Activated CD4-positive, alpha-beta T cell treated with anti-CD3 and anti-CD28 coated beads, Interleukin-2, amount 10 ng/mL, durations not matched to agents 7 days and 5 days (primary cell): ENCODE measurements at regions not wholly inside any gene's neighbourhood (a gene's known extent, or its start where the extent isn't known, plus 50 kb on each side); places are given as distances from the start of the nearest gene placed in this dataset.

Experiments
- CTCF ChIA-PET: fragments of 350-600 bp; sonication (Branson Sonifier 250); formaldehyde crosslinking; loops from one replicate; lab custom pipeline; 2021; ENCODE audit warnings: antibody characterized with exemption; lab: Charles Lee
- POLR2A ChIA-PET: fragments of 350-600 bp; sonication (Branson Sonifier 250); formaldehyde crosslinking; loops from one replicate; lab custom pipeline; 2021; ENCODE audit warnings: antibody characterized with exemption; lab: Charles Lee
- DNase-seq: peaks from one replicate; pipeline ENCODE4 v3.0.0-alpha.2; 2020
- H3K27ac Mint-ChIP-seq: one replicate; pipeline ENCODE4 v1.8.0; 2021; ENCODE audit warnings: mild to moderate bottlenecking, moderate library complexity, mixed read lengths
- H3K27me3 Mint-ChIP-seq: one replicate; pipeline ENCODE4 v1.8.0; 2021; ENCODE audit warnings: mixed read lengths
- H3K36me3 Mint-ChIP-seq: one replicate; pipeline ENCODE4 v1.8.0; 2021; ENCODE audit warnings: low read depth, mixed read lengths
- H3K4me1 Mint-ChIP-seq: one replicate; pipeline ENCODE4 v1.8.0; 2021; ENCODE audit warnings: mixed read lengths
- H3K4me3 Mint-ChIP-seq: one replicate; pipeline ENCODE4 v1.8.0; 2021; ENCODE audit warnings: mild to moderate bottlenecking, moderate library complexity, mixed read lengths
- H3K9me3 Mint-ChIP-seq: one replicate; pipeline ENCODE4 v1.8.0; 2021; ENCODE audit warnings: mixed read lengths

DNA sequence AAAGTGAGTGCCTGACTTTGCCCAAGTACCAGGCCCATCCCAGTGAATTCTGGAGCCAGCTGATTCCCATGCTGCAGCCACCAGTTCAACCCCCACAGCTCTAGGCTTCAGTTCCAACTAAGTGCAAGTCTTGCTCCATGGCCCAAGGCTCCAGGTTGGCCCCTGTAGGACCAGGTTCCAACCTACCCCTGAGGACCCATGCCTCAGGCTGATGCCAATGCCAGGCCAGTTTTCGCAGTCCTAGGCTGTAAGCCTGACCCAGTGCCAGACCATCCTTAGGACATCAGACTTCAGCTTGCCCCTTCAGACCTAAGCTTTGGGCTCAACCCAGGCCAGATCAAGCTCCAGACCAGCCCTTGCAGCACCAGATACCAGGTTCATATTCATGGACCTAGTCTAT, 352.6 kb downstream of the FSCB start:
- Mint-ChIP-seq H3K4me1 (no peaks in the 10 kb centered on the region), H3K4me3 (no peak overlapping the region), H3K36me3 (no peaks in the 10 kb centered on the region), H3K27me3 (no peaks in the 10 kb centered on the region), H3K27ac (no peak overlapping the region), H3K9me3 (peaks cover 20% of the 10 kb centered on the region)
- DNase-seq, result no peak
- ChIA-PET CTCF (no interaction called here), POLR2A (no interaction called here)

GRCh38 chr14:44151130-44151820, 355.8 kb downstream of the FSCB start:
- ChIA-PET POLR2A (no interaction called here), CTCF (no interaction called here)
- H3K27me3 Mint-ChIP-seq, result no peaks in the 10 kb centered on the region
- DNase-seq, result no peak
- H3K4me1 Mint-ChIP-seq, result no peaks in the 10 kb centered on the region
- peaks cover 9% of the 10 kb centered on the region for H3K9me3 Mint-ChIP-seq
- H3K27ac Mint-ChIP-seq, result no peak overlapping the region
- no peak overlapping the region for H3K4me3 Mint-ChIP-seq
- no peaks in the 10 kb centered on the region for H3K36me3 Mint-ChIP-seq

DNA sequence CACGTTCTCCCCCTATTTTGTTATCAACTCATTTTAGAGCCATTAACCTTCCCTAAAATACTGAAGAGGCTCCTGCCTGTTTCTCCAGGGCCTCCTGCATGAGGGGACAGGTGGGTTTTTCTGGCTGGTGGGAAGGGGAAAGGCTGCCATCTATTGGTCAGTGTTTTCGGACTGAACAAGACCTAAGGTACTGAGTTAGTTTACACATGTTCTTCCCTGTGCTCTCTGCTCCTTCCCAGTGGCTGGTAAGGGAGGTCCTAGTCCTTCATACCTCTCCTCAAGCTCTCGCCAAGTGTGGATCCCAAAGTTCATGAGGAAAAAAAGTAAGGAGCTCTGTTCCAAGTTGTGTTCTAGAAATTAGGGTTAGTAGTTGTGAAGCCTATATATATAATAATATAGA, 357.5 kb downstream of the FSCB start:
- no peaks in the 10 kb centered on the region for H3K27me3 Mint-ChIP-seq
- no peaks in the 10 kb centered on the region for H3K36me3 Mint-ChIP-seq
- ChIA-PET CTCF (no interaction called here), POLR2A (no interaction called here)
- no peak overlapping the region for H3K27ac Mint-ChIP-seq
- no peaks in the 10 kb centered on the region for H3K4me1 Mint-ChIP-seq
- no peak for DNase-seq
- no peak overlapping the region for H3K4me3 Mint-ChIP-seq
- peaks cover 10% of the 10 kb centered on the region for H3K9me3 Mint-ChIP-seq

- no peak for DNase-seq
- ChIA-PET CTCF (no interaction called here), POLR2A (no interaction called here)
- Mint-ChIP-seq H3K4me3 (no peak overlapping the region), H3K27ac (no peak overlapping the region), H3K9me3 (peaks cover 4% of the 10 kb centered on the region), H3K27me3 (no peaks in the 10 kb centered on the region), H3K4me1 (no peaks in the 10 kb centered on the region), H3K36me3 (no peaks in the 10 kb centered on the region)
Measured at GRCh38 chr14:44142006-44142405, 365.1 kb downstream of the FSCB start.

DNA sequence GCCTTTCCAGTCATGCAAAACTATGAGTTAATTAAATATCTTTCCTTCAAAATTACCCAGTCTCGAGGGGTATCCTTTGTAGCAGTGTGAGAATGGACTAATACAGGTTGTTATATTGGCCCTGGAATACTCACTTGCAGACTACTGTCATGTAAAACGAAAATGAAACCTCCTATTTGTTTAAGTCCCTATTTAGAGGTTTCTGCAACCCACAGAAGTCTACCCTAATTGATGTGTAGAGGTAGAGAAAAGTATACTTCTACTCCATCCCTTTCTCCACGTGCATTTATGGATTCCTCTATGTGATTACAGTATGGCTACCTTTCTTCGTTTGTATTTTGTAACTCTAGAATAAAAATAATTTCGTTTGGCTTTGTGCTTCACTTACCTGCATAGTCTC, 371.1 kb downstream of the FSCB start:
- H3K36me3 Mint-ChIP-seq, result no peaks in the 10 kb centered on the region

GRCh38 chr14:44131861-44132260, 375.2 kb downstream of the FSCB start:
- Mint-ChIP-seq H3K27ac (no peak overlapping the region), H3K36me3 (no peaks in the 10 kb centered on the region), H3K27me3 (no peaks in the 10 kb centered on the region), H3K4me1 (no peaks in the 10 kb centered on the region), H3K9me3 (peaks cover 9% of the 10 kb centered on the region), H3K4me3 (no peak overlapping the region)
- ChIA-PET POLR2A (no interaction called here), CTCF (no interaction called here)
- DNase-seq, result no peak

More for the DNA sequence above, 371.1 kb downstream of the FSCB start:
- CTCF ChIA-PET, result no interaction called here
- H3K27ac Mint-ChIP-seq, result no peak overlapping the region
- POLR2A ChIA-PET, result no interaction called here
- no peak overlapping the region for H3K4me3 Mint-ChIP-seq
- no peaks in the 10 kb centered on the region for H3K4me1 Mint-ChIP-seq
- peaks cover 4% of the 10 kb centered on the region for H3K9me3 Mint-ChIP-seq
- H3K27me3 Mint-ChIP-seq, result no peaks in the 10 kb centered on the region
- DNase-seq, result no peak

DNA sequence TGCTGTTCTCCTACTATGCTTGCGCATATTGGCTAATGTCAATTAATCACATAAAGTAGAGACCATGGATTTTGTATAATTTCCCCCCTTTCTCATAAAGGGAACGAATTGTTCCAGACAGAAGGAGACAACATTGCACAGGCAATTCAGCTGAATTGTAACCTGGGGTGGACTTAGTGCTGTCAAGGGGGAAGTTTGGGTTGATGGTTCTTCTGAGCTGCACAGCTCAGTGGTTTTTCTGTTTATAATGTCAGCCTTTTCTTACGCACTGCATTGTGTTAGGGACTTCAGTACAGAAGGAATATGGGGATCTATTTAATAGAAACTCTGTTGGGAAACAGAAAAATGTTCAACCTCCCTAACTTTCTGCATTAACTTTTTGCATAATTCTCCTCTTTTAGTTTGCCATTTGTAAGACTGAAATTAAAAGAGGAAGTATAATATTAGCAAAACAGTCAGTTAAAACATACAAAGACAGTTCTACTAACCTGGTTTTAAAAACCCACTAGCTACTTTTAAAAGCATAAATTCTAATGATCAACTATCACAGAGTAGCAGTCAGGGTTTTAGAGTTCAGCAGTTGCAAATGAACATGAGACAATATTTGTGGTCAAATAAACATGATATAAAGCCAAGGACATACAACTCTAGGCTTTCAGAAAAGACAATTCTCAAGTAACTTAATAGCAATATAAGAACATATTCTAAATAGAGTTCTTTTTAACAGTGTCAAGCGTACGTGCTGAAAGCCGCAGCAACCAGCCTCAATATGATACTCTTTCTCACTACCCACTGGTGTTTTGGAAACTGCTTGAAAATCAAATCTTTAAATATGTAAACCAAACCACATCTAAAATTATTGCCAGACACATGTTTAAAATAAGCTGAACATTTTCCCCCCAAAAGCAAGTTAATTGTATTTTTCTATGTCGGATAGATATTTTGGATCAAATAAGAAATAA, 393.0 kb downstream of the FSCB start:
- CTCF ChIA-PET, result interaction anchor here (0.6 kb wide), 1 partner anchor 109 kb away, joined by 3 read pairs; no protein-coding TSS in a partner anchor
- POLR2A ChIA-PET, result no interaction called here
- no peaks in the 10 kb centered on the region for H3K36me3 Mint-ChIP-seq
- H3K27ac Mint-ChIP-seq, result no peak overlapping the region
- H3K9me3 Mint-ChIP-seq, result peaks cover 14% of the 10 kb centered on the region
- no peak overlapping the region for H3K4me3 Mint-ChIP-seq
- H3K4me1 Mint-ChIP-seq, result no peaks in the 10 kb centered on the region
- no peak for DNase-seq
- no peaks in the 10 kb centered on the region for H3K27me3 Mint-ChIP-seq

GRCh38 chr14:44112774-44113460, 394.2 kb downstream of the FSCB start:
- CTCF ChIA-PET, result no interaction called here
- Mint-ChIP-seq H3K4me3 (no peak overlapping the region), H3K9me3 (peaks cover 13% of the 10 kb centered on the region)

DNA sequence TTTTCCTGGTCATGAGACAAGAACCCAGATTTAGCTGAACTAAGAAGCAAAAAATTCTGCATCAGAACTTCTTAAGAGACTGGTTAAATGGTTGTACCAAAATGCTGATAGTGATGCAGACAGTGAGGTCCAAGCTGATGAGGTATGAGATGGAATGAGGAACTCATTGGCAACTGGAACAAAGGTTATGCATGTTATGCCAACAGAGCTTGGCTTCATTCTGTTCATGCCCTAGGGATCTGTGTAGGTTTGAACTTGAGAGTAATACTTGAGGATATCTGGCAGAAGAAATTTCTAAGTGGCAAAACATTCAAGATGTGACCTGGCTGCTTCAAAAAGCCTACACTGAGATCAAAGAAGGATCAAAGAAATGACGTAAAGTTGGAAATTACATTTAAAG, 398.0 kb downstream of the FSCB start:
- no peak for DNase-seq
- Mint-ChIP-seq H3K27me3 (no peaks in the 10 kb centered on the region), H3K4me3 (no peak overlapping the region), H3K36me3 (no peaks in the 10 kb centered on the region), H3K4me1 (no peaks in the 10 kb centered on the region), H3K9me3 (peaks cover 8% of the 10 kb centered on the region), H3K27ac (no peak overlapping the region)
- POLR2A ChIA-PET, result no interaction called here
- CTCF ChIA-PET, result no interaction called here

More at GRCh38 chr14:44112774-44113460, 394.2 kb downstream of the FSCB start:
- H3K4me1 Mint-ChIP-seq, result no peaks in the 10 kb centered on the region
- POLR2A ChIA-PET, result no interaction called here
- H3K27ac Mint-ChIP-seq, result no peak overlapping the region
- no peak for DNase-seq
- H3K36me3 Mint-ChIP-seq, result no peaks in the 10 kb centered on the region
- no peaks in the 10 kb centered on the region for H3K27me3 Mint-ChIP-seq

DNA sequence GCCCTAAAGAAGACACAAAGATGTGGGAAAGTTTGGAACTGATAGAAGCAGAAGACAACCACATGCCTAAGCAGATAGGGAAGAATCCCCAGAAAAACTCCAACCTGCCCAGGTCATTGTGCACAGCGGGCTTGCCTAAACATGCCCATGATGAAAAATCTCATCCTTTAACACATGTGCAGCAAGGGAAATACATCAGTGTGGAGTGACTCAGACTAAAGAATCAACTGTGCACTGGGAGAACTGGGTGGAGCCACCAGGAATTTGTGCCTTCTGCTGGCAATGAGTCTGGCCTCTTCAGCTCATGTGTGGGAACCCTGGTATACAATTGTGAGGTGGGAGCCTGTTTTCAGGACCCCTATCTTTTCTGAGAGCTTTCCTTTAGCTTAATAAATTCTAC, 398.5 kb downstream of the FSCB start:
- H3K27me3 Mint-ChIP-seq, result no peaks in the 10 kb centered on the region
- H3K4me1 Mint-ChIP-seq, result no peaks in the 10 kb centered on the region
- DNase-seq, result no peak
- no peak overlapping the region for H3K4me3 Mint-ChIP-seq
- no peaks in the 10 kb centered on the region for H3K36me3 Mint-ChIP-seq
- ChIA-PET POLR2A (no interaction called here), CTCF (no interaction called here)
- H3K9me3 Mint-ChIP-seq, result peaks cover 11% of the 10 kb centered on the region
- H3K27ac Mint-ChIP-seq, result no peak overlapping the region

DNA sequence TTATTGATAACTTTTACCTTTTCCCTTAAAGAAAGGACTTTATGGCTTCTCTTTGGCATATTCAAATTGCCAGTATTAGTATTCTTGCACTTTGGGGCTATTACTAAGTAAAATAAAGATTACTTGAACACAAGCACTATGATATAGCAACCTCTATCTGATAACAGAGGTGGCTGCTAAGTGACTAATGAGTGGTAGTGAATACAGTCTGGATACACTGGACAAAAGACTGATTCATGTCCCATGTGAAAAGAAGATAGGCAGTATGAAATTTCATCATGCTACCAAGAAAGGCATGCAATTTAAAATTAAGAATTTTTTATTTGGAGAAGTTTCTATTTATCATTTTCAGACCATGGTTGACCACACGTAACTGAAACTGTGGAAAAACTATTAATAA, 399.9 kb downstream of the FSCB start:
- H3K27me3 Mint-ChIP-seq, result no peaks in the 10 kb centered on the region
- H3K9me3 Mint-ChIP-seq, result peaks cover 11% of the 10 kb centered on the region
- H3K36me3 Mint-ChIP-seq, result no peaks in the 10 kb centered on the region
- ChIA-PET POLR2A (no interaction called here), CTCF (no interaction called here)
- no peaks in the 10 kb centered on the region for H3K4me1 Mint-ChIP-seq
- H3K4me3 Mint-ChIP-seq, result no peak overlapping the region
- no peak for DNase-seq
- H3K27ac Mint-ChIP-seq, result no peak overlapping the region

GRCh38 chr14:44099743-44100488, 407.2 kb downstream of the FSCB start:
- DNase-seq, result no peak
- Mint-ChIP-seq H3K4me1 (no peaks in the 10 kb centered on the region), H3K9me3 (peaks cover 5% of the 10 kb centered on the region), H3K4me3 (no peak overlapping the region), H3K36me3 (no peaks in the 10 kb centered on the region), H3K27ac (no peak overlapping the region), H3K27me3 (no peaks in the 10 kb centered on the region)
- POLR2A ChIA-PET, result no interaction called here
- CTCF ChIA-PET, result no interaction called here
